SW480 (cell line): ENCODE measurements at regions not wholly inside any gene's neighbourhood (a gene's known extent, or its start where the extent isn't known, plus 50 kb on each side); places are given as distances from the start of the nearest gene placed in this dataset.
"Not testable (repeated sequence)": the region's sequence is repeated elsewhere in the genome, so short reads cannot be mapped to it uniquely, and the experiment has no call there.

Source experiments
- DNase-seq: peaks from one replicate; pipeline ENCODE4 v3.0.0-alpha.2; 2016; ENCODE audit warnings: low spot score

GRCh38 chr12:107590814-107591375 lies 94.7 kb upstream of the PWP1 start:
- no peak for DNase-seq

DNA sequence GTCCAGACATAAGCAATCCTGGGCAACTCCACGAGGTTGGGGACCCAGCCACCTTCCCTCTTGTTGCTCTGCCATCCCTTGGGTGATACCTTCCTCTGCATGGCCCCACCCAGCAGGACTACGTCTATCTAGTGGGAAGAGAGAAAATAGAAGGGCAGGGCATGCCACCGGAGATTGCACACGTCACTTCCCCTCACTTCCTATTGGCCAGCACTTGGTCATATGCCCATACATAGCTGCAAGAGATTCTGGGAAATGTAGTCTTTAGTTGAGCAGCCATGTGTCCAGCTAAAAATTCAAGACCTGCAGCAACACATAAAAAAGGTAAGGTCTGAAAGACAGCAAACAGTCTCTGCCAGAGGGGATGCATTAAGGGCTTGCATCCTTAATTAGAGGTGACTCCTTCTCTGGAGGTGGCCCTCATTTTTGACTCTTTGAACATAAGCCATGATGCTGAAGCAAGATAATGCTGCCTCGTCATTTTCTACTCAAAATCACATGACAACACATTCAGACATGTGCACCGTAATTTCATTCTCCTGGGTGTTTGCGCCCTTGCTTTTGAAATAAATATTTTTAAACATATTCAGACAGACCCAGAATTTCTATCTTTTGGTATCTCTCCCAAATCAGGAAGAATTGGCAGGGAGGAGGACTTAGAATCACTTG lies 91.8 kb upstream of the PWP1 start:
- peak; percentile 4 for DNase-seq

DNA sequence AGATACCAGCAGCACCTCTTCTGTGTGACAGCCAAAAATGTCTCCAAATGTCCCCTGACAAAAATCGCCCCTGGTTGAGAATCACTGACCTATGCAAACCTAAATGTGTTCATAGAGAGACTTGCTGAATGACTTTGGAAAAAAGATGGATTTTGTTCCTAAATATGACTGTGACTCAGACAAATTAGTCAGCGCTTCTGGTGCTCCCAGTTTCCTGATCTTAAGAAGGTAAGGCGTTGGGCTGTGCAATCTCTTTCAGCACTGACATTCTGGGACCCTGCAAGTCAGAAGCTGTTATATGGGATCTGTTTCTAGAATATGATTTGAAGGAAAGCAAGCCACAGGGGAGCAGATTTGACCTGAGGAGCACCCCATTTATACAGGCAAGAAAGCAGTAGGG lies 90.6 kb upstream of the PWP1 start:
- DNase-seq = no peak

DNA sequence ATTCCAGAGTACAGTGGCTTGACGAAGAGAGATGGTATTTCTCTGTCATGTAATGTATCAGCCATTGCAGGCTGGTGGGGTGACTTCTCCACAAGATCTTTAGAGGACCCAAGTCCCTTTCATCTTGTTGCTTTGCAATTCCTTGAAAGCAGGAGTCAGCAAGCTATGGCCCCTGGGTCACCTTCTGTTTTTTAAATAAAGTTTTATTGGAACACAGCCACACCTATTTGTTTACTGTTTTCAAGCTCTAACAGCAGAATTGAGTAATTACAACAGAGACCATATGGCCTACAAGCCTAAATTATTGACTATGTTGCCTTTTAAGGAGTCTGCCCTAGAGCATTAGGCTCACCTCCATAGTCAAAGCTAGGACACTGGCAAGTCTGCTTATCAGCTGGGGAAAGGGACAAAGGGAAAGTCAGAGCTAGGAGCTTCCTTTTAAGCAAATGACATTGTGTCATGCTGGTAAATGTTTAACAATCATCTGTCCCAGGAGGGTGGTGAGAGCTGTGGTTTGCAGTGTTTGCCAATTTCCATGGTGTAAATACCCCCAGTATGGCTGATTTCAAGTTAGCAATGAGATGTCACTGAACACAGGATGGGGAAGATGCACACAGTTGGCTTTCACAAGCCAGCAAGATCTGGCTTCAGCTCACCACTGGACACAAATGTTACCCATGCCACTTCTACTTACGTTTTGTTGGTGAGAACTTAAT lies 87.7 kb upstream of the PWP1 start:
- DNase-seq = no peak

GRCh38 chr12:107598906-107599305 lies 86.7 kb upstream of the PWP1 start:
- no peak for DNase-seq

- DNase-seq = no peak
Observed at GRCh38 chr12:107600581-107601144, 84.9 kb upstream of the PWP1 start.

- DNase-seq = no peak
Observed at GRCh38 chr12:107602446-107602845, 83.2 kb upstream of the PWP1 start.

DNA sequence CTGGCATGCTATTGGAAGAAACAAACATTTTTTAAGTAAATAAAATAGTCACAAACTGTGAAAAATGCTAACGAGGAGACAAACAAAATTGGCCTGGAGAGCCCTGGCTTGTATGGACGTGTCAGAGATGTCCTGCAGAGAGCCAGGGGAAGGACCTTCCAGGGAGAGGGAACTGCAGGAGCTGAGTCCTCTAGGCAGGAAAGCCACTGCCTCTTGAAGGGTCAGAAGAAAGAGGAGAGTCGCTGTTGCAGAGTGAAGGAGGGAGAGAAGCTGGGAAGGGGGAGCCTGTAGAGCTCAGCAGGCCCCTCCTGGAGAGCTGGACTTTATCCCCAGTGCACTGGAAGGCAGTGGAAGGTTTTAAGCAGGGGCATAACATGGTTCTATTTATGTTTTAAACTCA lies 80.3 kb upstream of the PWP1 start:
- DNase-seq = no peak

GRCh38 chr12:107607464-107608392 lies 77.9 kb upstream of the PWP1 start:
- peak; percentile 67 for DNase-seq

- not testable (repeated sequence) for DNase-seq
Observed at GRCh38 chr12:107608779-107609178, 76.8 kb upstream of the PWP1 start.

- DNase-seq = peak; percentile 16
Observed at GRCh38 chr12:107610021-107610859, 75.4 kb upstream of the PWP1 start.

DNA sequence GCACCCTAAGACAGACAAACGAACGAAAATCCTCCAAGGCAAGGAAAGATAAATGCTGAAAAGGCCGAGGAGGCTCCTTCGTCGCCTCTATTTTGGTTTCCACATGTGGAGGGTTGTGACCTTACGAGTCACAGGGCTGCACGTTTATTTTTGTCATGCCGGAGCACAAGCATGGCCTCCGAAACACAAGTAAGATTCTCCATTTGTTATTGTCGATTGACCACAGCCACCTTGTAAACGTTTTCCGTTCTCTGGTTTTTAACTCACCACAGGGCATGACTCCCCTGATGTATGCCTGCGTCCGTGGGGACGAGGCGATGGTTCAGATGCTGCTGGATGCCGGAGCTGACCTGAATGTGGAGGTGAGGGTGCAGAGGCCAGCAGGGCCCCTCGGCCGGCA lies 73.1 kb upstream of the PWP1 start:
- DNase-seq = no peak

DNA sequence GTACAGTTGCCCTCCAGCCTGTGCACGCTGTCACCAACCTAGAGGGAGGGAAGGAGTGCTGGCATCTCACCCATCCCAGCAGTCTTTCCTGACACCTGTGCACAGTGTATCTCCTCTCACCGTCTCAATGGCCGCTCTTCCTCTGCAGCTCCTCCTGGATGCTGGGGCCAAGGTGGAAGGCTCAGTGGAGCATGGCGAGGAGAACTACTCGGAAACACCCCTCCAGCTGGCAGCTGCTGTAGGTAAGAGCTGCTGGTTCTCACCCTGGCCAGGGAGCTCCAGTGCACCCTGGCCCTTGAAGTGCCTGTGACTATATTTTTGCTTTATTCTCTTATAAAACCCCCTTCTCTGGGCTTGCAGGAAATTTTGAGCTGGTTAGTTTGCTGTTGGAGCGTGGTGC lies 68.7 kb upstream of the PWP1 start:
- no peak for DNase-seq

DNA sequence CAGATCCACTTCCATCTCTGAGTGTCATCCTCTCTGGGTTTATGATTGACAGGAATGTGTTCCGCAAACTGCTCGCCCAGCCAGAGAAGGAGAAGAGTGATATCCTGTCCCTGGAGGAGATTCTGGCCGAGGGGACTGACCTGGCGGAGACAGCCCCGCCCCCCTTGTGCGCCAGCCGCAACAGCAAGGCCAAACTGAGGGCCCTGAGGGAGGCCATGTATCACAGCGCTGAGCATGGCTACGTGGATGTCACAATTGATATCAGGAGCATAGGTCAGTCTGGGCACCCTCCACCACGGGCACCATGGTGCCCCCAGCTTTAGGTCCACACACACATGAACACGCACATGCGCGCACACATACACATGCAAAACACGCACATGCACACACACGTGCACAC lies 67.5 kb upstream of the PWP1 start:
- no peak for DNase-seq

DNA sequence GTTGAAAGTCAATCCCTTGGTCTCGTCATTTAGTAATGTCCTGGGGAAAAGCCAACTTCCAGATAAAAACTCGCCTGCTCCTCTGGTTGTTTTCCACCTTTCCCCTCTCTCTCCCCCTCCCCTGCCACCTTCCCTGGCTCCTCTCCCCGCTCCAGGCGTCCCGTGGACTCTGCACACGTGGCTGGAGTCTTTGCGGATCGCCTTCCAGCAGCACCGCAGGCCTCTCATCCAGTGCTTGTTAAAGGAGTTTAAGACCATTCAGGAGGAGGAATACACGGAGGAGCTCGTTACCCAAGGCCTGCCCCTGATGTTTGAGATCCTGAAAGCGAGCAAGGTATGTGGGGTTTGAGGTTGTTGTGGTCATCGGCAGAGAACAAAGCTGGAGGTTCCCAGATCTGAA lies 65.8 kb upstream of the PWP1 start:
- no peak for DNase-seq

GRCh38 chr12:107622001-107622400 lies 63.6 kb upstream of the PWP1 start:
- no peak for DNase-seq

GRCh38 chr12:107624493-107624892 lies 61.1 kb upstream of the PWP1 start:
- DNase-seq = no peak

DNA sequence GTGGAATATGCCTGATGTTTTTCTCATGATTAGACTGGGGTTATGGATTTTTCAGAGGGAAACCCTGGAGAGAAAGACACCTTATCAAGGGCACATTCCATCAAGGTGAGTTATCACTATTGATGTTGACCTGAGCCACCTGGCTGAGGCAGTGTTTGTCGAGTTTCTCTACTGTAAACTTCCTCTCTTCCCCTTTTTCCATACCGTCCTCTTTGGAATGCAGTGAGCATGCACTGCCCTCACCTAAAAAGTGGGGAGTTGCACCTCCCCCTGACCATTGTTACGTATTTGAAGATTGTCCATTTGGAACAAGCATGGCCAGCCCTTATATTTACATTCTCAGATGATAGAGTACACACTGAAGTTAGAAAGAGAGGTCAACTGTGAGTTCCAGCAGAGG lies 53.9 kb upstream of the PWP1 start:
- no peak for DNase-seq

DNA sequence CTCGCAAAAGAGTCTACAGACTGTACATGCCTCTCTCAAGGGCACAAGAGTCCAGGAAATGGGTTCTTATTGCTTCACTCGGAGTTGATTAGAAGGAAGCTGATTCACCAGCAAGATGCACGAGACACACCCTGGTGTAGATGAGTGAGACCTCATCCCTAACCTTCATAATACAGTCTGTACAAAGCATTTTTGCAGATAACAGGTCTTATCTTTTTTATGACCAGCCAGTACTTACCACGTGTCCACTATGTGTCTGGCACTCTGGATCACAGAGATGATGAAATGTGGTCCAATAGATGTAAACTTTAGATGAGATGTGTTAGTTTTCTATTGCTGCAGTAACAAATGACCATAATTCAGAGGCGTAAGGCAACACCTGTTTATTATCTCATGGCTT lies 53.4 kb upstream of the PWP1 start:
- no peak for DNase-seq

- no peak for DNase-seq
Observed at GRCh38 chr12:107634530-107634929, 51.1 kb upstream of the PWP1 start.

DNA sequence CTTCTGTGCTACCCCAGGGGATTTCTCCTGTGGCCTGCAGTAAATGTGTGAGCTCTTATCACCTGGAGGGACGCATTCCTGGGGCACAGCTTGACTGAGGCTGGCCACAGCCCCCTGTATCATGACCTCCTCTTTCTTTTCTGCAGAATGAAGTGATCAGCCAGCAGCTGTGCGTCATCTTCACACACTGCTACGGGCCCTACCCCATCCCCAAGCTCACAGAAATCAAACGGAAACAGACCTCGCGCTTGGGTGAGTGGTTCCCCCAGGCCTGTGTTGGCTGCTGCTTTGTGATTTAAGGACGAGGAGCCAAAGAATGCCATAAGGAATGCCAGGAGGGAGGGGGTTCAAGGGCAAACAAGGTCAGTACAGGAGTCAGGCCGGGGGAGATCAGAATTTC lies 50.5 kb upstream of the PWP1 start:
- no peak for DNase-seq
